GM20431 (cell line): ENCODE measurements at regions not wholly inside any gene's neighbourhood (a gene's known extent, or its start where the extent isn't known, plus 50 kb on each side); places are given as distances from the start of the nearest gene placed in this dataset.
"Not testable (repeated sequence)": the region's sequence is repeated elsewhere in the genome, so short reads cannot be mapped to it uniquely, and the experiment has no call there.

Source experiments
- in situ Hi-C: fragments of 300-500 bp; cut with MseI, MboI; formaldehyde crosslinking; loops from one replicate; pipeline ENCODE4 v1.15.0; 2020; ENCODE audit warnings: low sequenced_read_pairs; ENCODE audit not compliant: unreplicated experiment

DNA sequence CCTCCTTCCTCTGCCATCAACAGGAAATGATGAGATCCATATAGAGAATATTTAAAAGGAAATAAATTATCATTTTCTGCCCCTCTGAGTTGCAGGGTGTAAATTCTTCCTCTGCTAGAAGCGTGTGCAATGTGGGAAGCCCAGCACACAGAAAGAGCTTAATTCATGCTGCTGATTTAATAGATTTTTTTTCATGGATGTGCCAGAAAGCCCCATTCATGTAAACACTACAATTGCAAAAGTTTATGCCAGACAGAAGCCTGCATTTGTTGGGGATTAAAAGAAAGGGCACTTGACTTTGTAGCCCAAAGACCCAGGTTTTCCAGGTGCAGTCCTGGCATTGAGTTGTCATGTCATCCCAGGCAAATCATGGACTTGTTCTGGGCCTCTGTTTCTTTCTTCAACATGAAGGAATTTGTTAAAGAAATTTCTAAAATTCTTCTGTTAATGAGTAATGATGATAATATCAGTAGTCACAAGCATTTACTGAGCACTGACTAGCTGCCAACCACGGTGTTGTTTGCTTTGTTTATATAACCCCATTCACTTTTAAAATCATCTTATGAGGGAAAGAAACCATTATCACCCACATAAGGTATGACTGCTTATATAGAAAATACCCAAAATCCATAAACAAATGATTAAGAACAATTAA is 341.7 kb downstream of the ANAPC1 start:
- in situ Hi-C loops = not testable (repeated sequence)

GRCh38 chr2:111544006-111544405 is 340.0 kb downstream of the ANAPC1 start:
- in situ Hi-C loops = not testable (repeated sequence)

- in situ Hi-C loops = not testable (repeated sequence)
These were observed 338.1 kb downstream of the ANAPC1 start for GRCh38 chr2:111545723-111546431.

- in situ Hi-C loops = not testable (repeated sequence)
These were observed 337.4 kb downstream of the ANAPC1 start for GRCh38 chr2:111546578-111546977.

DNA sequence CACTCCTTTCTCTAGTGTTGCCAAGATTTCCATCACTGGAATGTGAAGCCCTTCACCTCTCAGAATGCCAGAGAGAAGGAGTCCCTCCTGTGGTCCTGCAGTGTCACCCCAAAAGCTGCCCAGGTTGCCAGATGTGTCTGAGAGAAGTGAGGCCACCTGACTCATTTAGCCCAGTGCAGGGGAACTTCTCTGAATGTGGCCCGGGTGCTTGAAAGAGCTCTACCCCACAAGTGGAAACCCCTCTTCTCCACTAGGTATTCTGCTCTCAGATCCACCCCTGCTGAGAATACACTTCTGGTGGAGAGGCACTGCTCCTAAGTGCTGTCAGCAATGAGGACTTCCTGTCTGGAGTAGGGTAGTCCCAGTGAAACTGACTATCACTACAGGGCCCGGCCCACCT is 334.8 kb downstream of the ANAPC1 start:
- in situ Hi-C loops = not testable (repeated sequence)

DNA sequence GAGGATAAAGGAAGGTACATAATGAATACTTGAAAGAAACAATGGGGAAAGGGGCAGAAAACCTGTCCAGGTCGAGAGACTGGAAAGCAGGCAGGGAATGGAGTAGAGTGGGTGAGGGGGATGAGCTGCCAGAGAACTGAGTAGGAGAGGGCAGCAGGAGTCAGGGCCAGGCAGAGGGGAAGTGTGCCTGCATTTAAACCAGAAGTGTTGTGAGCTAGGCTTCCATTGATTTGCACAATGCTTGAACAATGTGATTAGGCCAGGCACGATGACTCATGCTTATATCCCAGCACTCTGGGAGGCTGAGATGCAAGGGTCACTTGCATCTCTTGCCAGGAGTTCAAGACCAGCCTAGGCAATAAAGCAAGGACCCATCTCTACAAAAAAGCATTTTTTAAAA is 332.6 kb downstream of the ANAPC1 start:
- in situ Hi-C loops = not testable (repeated sequence)

DNA sequence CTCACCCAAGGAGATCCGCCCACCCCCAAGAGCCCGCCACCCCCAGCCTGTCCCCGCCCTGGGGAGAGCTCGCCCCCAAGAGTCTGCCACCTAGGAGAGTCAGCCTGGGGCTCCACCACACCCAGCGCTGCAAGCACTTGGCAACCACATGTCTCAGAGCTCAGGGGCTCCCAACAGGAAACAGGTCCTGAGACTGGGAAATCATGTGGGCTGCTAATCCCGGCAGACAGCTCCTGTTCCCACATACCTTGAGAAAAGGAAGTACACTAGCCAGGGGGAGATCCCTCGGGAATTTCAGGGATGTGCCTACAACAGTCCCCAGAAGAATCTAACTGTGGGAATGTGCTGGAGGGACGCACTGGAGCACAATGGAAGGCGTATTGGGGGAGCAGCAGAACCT is 331.4 kb downstream of the ANAPC1 start:
- in situ Hi-C loops = not testable (repeated sequence)

GRCh38 chr2:111559301-111559700 is 324.7 kb downstream of the ANAPC1 start:
- in situ Hi-C loops = not testable (repeated sequence)

GRCh38 chr2:111559814-111560213 is 324.2 kb downstream of the ANAPC1 start:
- in situ Hi-C loops = not testable (repeated sequence)

GRCh38 chr2:111566068-111566467 is 317.9 kb downstream of the ANAPC1 start:
- in situ Hi-C loops = not testable (repeated sequence)

DNA sequence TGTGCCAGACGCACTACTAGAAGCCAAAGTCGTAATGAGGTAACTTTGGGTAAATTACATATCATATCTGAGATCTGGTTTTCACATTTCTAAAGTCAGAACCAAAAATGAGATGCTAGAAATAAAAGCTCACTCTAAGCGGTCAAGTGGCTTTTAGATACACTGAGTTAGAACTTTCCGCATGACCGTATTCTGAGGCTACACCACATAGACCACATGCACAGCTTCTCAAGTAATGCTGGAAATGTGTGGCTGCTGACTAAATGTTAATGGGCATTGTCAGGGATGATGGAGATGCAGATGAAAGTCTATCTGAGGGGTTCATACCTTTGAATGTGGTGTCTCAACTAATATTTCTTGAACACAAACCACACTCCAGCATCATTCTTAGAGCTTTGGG is 316.8 kb downstream of the ANAPC1 start:
- in situ Hi-C loops = not testable (repeated sequence)

DNA sequence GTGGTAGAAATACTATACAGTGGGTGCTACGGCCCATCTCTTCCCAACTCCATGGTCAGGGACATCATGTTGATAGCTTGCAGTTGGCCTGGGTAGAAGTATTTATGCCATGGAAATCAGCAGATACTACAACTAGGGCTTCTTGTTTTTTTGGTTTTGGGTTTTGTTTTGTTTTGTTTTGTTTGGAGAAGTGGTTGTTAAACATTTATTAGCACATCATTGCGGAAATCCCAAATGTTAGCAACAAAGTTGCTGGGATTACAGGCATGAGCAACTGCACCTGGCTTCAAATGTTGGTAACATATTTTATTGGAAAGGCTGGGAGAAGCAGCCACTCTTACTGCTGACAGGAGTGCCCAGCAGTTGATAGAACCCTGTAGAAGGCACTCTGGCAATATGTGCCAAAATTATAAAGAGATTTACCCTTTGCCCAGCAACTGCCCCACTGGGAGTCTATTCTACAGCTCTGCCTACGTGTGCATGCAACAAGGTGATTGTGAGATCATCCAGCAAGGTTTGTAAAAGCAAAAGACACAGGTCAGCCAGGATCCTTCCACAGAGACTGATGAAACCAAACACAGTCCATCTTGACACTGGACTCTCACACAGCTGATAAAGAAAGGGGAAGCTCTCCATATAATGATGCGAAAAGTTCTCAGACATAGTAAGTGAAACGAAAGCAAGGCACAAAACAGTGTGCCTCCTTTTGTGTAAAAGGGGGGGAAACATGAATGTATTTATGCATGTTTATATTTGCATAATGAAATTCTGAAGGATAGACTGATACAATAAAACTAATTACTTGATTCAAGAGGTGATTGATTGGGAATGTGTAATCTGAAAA is 314.4 kb downstream of the ANAPC1 start:
- in situ Hi-C loops = not testable (repeated sequence)

GRCh38 chr2:111570300-111571114 is 313.5 kb downstream of the ANAPC1 start:
- in situ Hi-C loops = not testable (repeated sequence)

GRCh38 chr2:111574803-111575202 is 309.2 kb downstream of the ANAPC1 start:
- in situ Hi-C loops = not testable (repeated sequence)

GRCh38 chr2:111577154-111577885 is 306.7 kb downstream of the ANAPC1 start:
- in situ Hi-C loops = not testable (repeated sequence)

GRCh38 chr2:111579500-111580134 is 304.4 kb downstream of the ANAPC1 start:
- in situ Hi-C loops = not testable (repeated sequence)

GRCh38 chr2:111580616-111581015 is 303.4 kb downstream of the ANAPC1 start:
- in situ Hi-C loops = not testable (repeated sequence)

- in situ Hi-C loops = not testable (repeated sequence)
These were observed 301.9 kb downstream of the ANAPC1 start for GRCh38 chr2:111582090-111582489.

DNA sequence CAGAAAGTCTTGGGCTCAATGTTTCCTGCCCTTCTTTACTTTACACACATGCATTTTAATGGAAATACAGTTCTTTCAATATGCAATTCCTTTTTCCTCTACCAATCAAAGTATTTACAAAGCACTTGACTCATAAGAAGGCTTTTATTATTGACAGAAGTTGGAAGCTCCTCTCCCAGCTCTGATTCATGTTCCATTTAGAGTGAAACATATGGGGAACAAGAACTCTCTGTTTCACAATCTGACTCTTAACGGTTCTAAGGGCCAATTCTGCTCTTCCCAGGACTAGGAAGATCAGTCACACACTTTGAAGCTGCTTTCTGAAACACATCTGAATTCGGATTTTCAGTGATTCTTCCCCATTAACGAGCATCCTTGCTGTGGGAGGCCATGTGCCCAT is 300.5 kb downstream of the ANAPC1 start:
- in situ Hi-C loops = not testable (repeated sequence)
